Caco-2 (cell line): ENCODE measurements at regions not wholly inside any gene's neighbourhood (a gene's known extent, or its start where the extent isn't known, plus 50 kb on each side); places are given as distances from the start of the nearest gene placed in this dataset.

Source experiments
- BruUV-seq: library from RNA; stranded (reverse); fragments of 400-500 nt; replicated peaks from 2 replicates; lab custom pipeline; 2021; lab: Mats Ljungman, UMichigan
- CTCF ChIA-PET: fragments of 300-600 bp; sonication (Branson Sonifier 250); formaldehyde crosslinking; loops from one replicate; lab custom pipeline; 2022; ENCODE audit warnings: antibody characterized with exemption; lab: Charles Lee
- POLR2A ChIA-PET: fragments of 300-600 bp; sonication (Branson Sonifier 250); formaldehyde crosslinking; loops from one replicate; lab custom pipeline; 2022; ENCODE audit warnings: antibody characterized with exemption; lab: Charles Lee
- DNase-seq, 2 experiments: peaks; one replicate each; pipeline versions ENCODE4 v3.0.0 to v3.0.0-alpha.2; 2020 to 2022
- H3K27me3 ChIP-seq: replicated peaks from 2 replicates; pipeline ENCODE4 v1.6.0; 2011; ENCODE audit warnings: low read length; ENCODE audit not compliant: control insufficient read depth, insufficient read depth
- H3K36me3 ChIP-seq: 2 replicates; pipeline ENCODE4 v1.5.1; 2011; ENCODE audit warnings: low read length; ENCODE audit not compliant: control insufficient read depth, insufficient read depth
- H3K4me1 ChIP-seq: fragments of 250-450 bp; sonication (Bioruptor Pico); 2 replicates; pipeline ENCODE4 v1.5.1; 2020; ENCODE audit warnings: mild to moderate bottlenecking
- H3K4me3 ChIP-seq: 2 replicates; pipeline ENCODE4 v1.5.1; 2011; ENCODE audit warnings: low read depth, mild to moderate bottlenecking, control low read depth, low read length
- H3K9me3 ChIP-seq: fragments of 250-450 bp; sonication (Bioruptor Pico); 2 replicates; pipeline ENCODE4 v1.5.1; 2020; ENCODE audit warnings: mild to moderate bottlenecking, moderate library complexity
- H3K27ac Mint-ChIP-seq: one replicate; pipeline ENCODE4 v1.8.0; 2022; ENCODE audit warnings: mixed read lengths; ENCODE audit not compliant: unreplicated experiment
- H3K27me3 Mint-ChIP-seq: one replicate; pipeline ENCODE4 v1.8.0; 2022; ENCODE audit warnings: mixed read lengths; ENCODE audit not compliant: insufficient read depth, unreplicated experiment
- H3K36me3 Mint-ChIP-seq: one replicate; pipeline ENCODE4 v1.8.0; 2022; ENCODE audit warnings: mild to moderate bottlenecking, mixed read lengths; ENCODE audit not compliant: insufficient read depth, unreplicated experiment
- H3K4me1 Mint-ChIP-seq: one replicate; pipeline ENCODE4 v1.8.0; 2022; ENCODE audit warnings: low read depth, mixed read lengths; ENCODE audit not compliant: unreplicated experiment
- H3K4me3 Mint-ChIP-seq: one replicate; pipeline ENCODE4 v1.8.0; 2022; ENCODE audit warnings: mild to moderate bottlenecking, moderate library complexity, mixed read lengths; ENCODE audit not compliant: unreplicated experiment
- H3K9me3 Mint-ChIP-seq: one replicate; pipeline ENCODE4 v1.8.0; 2022; ENCODE audit warnings: mixed read lengths; ENCODE audit not compliant: unreplicated experiment
- CTCF ChIP-seq, 2 experiments: fragments of 200-600 bp in 1 of 2; IDR thresholded peaks; 1 replicate in 1 of 2; 2 replicates in 1 of 2; pipeline versions ENCODE4 v1.5.1 to v1.8.0; 2011 to 2022; ENCODE audit warnings: antibody characterized with exemption in 1 of 2, control low read depth in 1 of 2, inconsistent platforms in 1 of 2, low read depth in 1 of 2, low read length in 1 of 2, mild to moderate bottlenecking in 1 of 2, moderate library complexity in 1 of 2; ENCODE audit not compliant: insufficient read depth in 1 of 2, severe bottlenecking in 1 of 2, unreplicated experiment in 1 of 2
- intact Hi-C: fragments of 100-400 bp; cut with micrococcal nuclease; formaldehyde crosslinking; loops from one replicate; pipeline ENCODE4 v1.10.0; 2022; ENCODE audit not compliant: unreplicated experiment

GRCh38 chr1:2911421-2912178 lies 109.7 kb upstream of the ACTRT2 start:
- no peak overlapping the region for H3K4me3 ChIP-seq
- H3K36me3 ChIP-seq, result no peaks in the 10 kb centered on the region
- Mint-ChIP-seq H3K27ac (no peak overlapping the region), H3K9me3 (no peaks in the 10 kb centered on the region), H3K4me1 (no peaks in the 10 kb centered on the region), H3K36me3 (no peaks in the 10 kb centered on the region), H3K4me3 (no peak overlapping the region), H3K27me3 (peaks cover 4% of the 10 kb centered on the region)
- no peaks in the 10 kb centered on the region for H3K9me3 ChIP-seq
- no TSS peak for BruUV-seq
- no peaks in the 10 kb centered on the region for H3K4me1 ChIP-seq
- CTCF ChIA-PET, result no interaction called here
- no peak for DNase-seq
- intact Hi-C loops, result no loop called here
- POLR2A ChIA-PET, result no interaction called here
- no peaks in the 10 kb centered on the region for H3K27me3 ChIP-seq
- TF ChIP-seq CTCF (IDR thresholded peaks at IDR 0.05; ENCODE audit: insufficient read depth in 1 of 2, low read depth in 1 of 2, low read length in 1 of 2, severe bottlenecking in 1 of 2, unreplicated experiment in 1 of 2), result no peak

GRCh38 chr1:2912424-2913061 lies 108.7 kb upstream of the ACTRT2 start:
- H3K4me3 ChIP-seq, result no peak overlapping the region
- no peaks in the 10 kb centered on the region for H3K4me1 Mint-ChIP-seq
- no peaks in the 10 kb centered on the region for H3K4me1 ChIP-seq
- H3K27me3 Mint-ChIP-seq, result no peaks in the 10 kb centered on the region
- intact Hi-C loops, result no loop called here
- no TSS peak for BruUV-seq
- ChIA-PET POLR2A (no interaction called here), CTCF (no interaction called here)
- no peaks in the 10 kb centered on the region for H3K27me3 ChIP-seq
- no peaks in the 10 kb centered on the region for H3K36me3 ChIP-seq
- no peaks in the 10 kb centered on the region for H3K36me3 Mint-ChIP-seq
- no peak for TF ChIP-seq CTCF (IDR thresholded peaks at IDR 0.05; ENCODE audit: insufficient read depth in 1 of 2, low read depth in 1 of 2, low read length in 1 of 2, severe bottlenecking in 1 of 2, unreplicated experiment in 1 of 2)
- H3K4me3 Mint-ChIP-seq, result no peak overlapping the region
- H3K9me3 Mint-ChIP-seq, result no peaks in the 10 kb centered on the region
- H3K9me3 ChIP-seq, result no peaks in the 10 kb centered on the region
- DNase-seq, result no peak
- H3K27ac Mint-ChIP-seq, result no peak overlapping the region

- no peak for TF ChIP-seq CTCF (IDR thresholded peaks at IDR 0.05; ENCODE audit: insufficient read depth in 1 of 2, low read depth in 1 of 2, low read length in 1 of 2, severe bottlenecking in 1 of 2, unreplicated experiment in 1 of 2)
- Histone ChIP-seq H3K4me3 (no peak overlapping the region), H3K4me1 (no peaks in the 10 kb centered on the region), H3K36me3 (no peaks in the 10 kb centered on the region), H3K27me3 (no peaks in the 10 kb centered on the region), H3K9me3 (no peaks in the 10 kb centered on the region)
- ChIA-PET POLR2A (no interaction called here), CTCF (no interaction called here)
- Mint-ChIP-seq H3K4me3 (no peak overlapping the region), H3K27me3 (no peaks in the 10 kb centered on the region), H3K9me3 (no peaks in the 10 kb centered on the region), H3K4me1 (no peaks in the 10 kb centered on the region), H3K27ac (no peak overlapping the region), H3K36me3 (no peaks in the 10 kb centered on the region)
- DNase-seq, result no peak
- intact Hi-C loops, result no loop called here
- no TSS peak for BruUV-seq
Measured at GRCh38 chr1:2913091-2913490, 108.2 kb upstream of the ACTRT2 start.
